HS-27A (cell line): ENCODE measurements at regions not wholly inside any gene's neighbourhood (a gene's known extent, or its start where the extent isn't known, plus 50 kb on each side); places are given as distances from the start of the nearest gene placed in this dataset.
"Not testable (repeated sequence)": the region's sequence is repeated elsewhere in the genome, so short reads cannot be mapped to it uniquely, and the experiment has no call there.

Experiments
- DNase-seq: peaks from one replicate; pipeline ENCODE4 v3.0.0-alpha.2; 2012; ENCODE audit warnings: low read depth, missing footprints

- not testable (repeated sequence) for DNase-seq
Measured at GRCh38 chr18:60013148-60013547, 113.4 kb downstream of the PMAIP1 start.

- no peak for DNase-seq
Measured at GRCh38 chr18:60010984-60011383, 111.2 kb downstream of the PMAIP1 start.

- no peak for DNase-seq
Measured at GRCh38 chr18:60010513-60010912, 110.7 kb downstream of the PMAIP1 start.

- no peak for DNase-seq
Measured at GRCh38 chr18:60007661-60008060, 107.9 kb downstream of the PMAIP1 start.

- DNase-seq, result no peak
Measured at GRCh38 chr18:60003610-60004185, 103.9 kb downstream of the PMAIP1 start.

- peak; percentile 23 for DNase-seq
Measured at GRCh38 chr18:59996370-59996966, 96.7 kb downstream of the PMAIP1 start.

- no peak for DNase-seq
Measured at GRCh38 chr18:59994357-59994756, 94.6 kb downstream of the PMAIP1 start.

GRCh38 chr18:59993560-59993959 lies 93.8 kb downstream of the PMAIP1 start:
- no peak for DNase-seq

GRCh38 chr18:59990121-59990823 lies 90.5 kb downstream of the PMAIP1 start:
- DNase-seq, result no peak

GRCh38 chr18:59988098-59988706 lies 88.4 kb downstream of the PMAIP1 start:
- DNase-seq, result no peak

- DNase-seq, result no peak
Measured at GRCh38 chr18:59987102-59987501, 87.3 kb downstream of the PMAIP1 start.

- DNase-seq, result no peak
Measured at GRCh38 chr18:59986139-59986538, 86.3 kb downstream of the PMAIP1 start.

- DNase-seq, result no peak
Measured at GRCh38 chr18:59985289-59985688, 85.5 kb downstream of the PMAIP1 start.

GRCh38 chr18:59983506-59983905 lies 83.7 kb downstream of the PMAIP1 start:
- no peak for DNase-seq

- no peak for DNase-seq
Measured at GRCh38 chr18:59980188-59980637, 80.4 kb downstream of the PMAIP1 start.

GRCh38 chr18:59971871-59972428 lies 72.2 kb downstream of the PMAIP1 start:
- DNase-seq, result no peak

GRCh38 chr18:59971144-59971543 lies 71.3 kb downstream of the PMAIP1 start:
- DNase-seq, result not testable (repeated sequence)

- not testable (repeated sequence) for DNase-seq
Measured at GRCh38 chr18:59969477-59970028, 69.8 kb downstream of the PMAIP1 start.

GRCh38 chr18:59968583-59968982 lies 68.8 kb downstream of the PMAIP1 start:
- no peak for DNase-seq

GRCh38 chr18:59967878-59968277 lies 68.1 kb downstream of the PMAIP1 start:
- DNase-seq, result no peak

GRCh38 chr18:59966913-59967312 lies 67.1 kb downstream of the PMAIP1 start:
- no peak for DNase-seq

- DNase-seq, result no peak
Measured at GRCh38 chr18:59963229-59963628, 63.4 kb downstream of the PMAIP1 start.
